HG03442 (cell line): ENCODE measurements at regions not wholly inside any gene's neighbourhood (a gene's known extent, or its start where the extent isn't known, plus 50 kb on each side); places are given as distances from the start of the nearest gene placed in this dataset.

Experiments used
- ATAC-seq: cut with Tn5 transposase; IDR thresholded peaks from one replicate; pipeline ENCODE4 v1.9.1; 2021; ENCODE audit warnings: mild to moderate bottlenecking, moderate library complexity; ENCODE audit not compliant: unreplicated experiment

GRCh38 chr2:236743039-236743920 is 173.7 kb downstream of the ACKR3 start:
- ATAC-seq = no peak

GRCh38 chr2:236743921-236744280 is 174.3 kb downstream of the ACKR3 start:
- no peak for ATAC-seq

GRCh38 chr2:236744281-236744705 is 174.7 kb downstream of the ACKR3 start:
- no peak for ATAC-seq

- ATAC-seq = no peak
Measured at GRCh38 chr2:236744716-236745115, 175.1 kb downstream of the ACKR3 start.

GRCh38 chr2:236745420-236746210 is 176.0 kb downstream of the ACKR3 start:
- ATAC-seq = no peak

- ATAC-seq = no peak
Measured at GRCh38 chr2:236746833-236747232, 177.2 kb downstream of the ACKR3 start.

- no peak for ATAC-seq
Measured at GRCh38 chr2:236747426-236747825, 177.8 kb downstream of the ACKR3 start.

GRCh38 chr2:236747925-236748324 is 178.3 kb downstream of the ACKR3 start:
- ATAC-seq = no peak

- ATAC-seq = no peak
Measured at GRCh38 chr2:236748385-236748784, 178.8 kb downstream of the ACKR3 start.

- no peak for ATAC-seq
Measured at GRCh38 chr2:236748801-236749200, 179.2 kb downstream of the ACKR3 start.

GRCh38 chr2:236749346-236749745 is 179.7 kb downstream of the ACKR3 start:
- ATAC-seq = no peak

GRCh38 chr2:236752096-236752495 is 182.5 kb downstream of the ACKR3 start:
- no peak for ATAC-seq

GRCh38 chr2:236753606-236754270 is 184.1 kb downstream of the ACKR3 start:
- ATAC-seq = no peak

- no peak for ATAC-seq
Measured at GRCh38 chr2:236754271-236754944, 184.8 kb downstream of the ACKR3 start.

- no peak for ATAC-seq
Measured at GRCh38 chr2:236755278-236755840, 185.7 kb downstream of the ACKR3 start.

- no peak for ATAC-seq
Measured at GRCh38 chr2:236758406-236758805, 188.8 kb downstream of the ACKR3 start.

- ATAC-seq = no peak
Measured at GRCh38 chr2:236760246-236760645, 190.6 kb downstream of the ACKR3 start.

GRCh38 chr2:236761358-236761757 is 191.7 kb downstream of the ACKR3 start:
- ATAC-seq = no peak

GRCh38 chr2:236762628-236763027 is 193.0 kb downstream of the ACKR3 start:
- no peak for ATAC-seq

- ATAC-seq = no peak
Measured at GRCh38 chr2:236763857-236764256, 194.2 kb downstream of the ACKR3 start.

- ATAC-seq = no peak
Measured at GRCh38 chr2:236764716-236765115, 195.1 kb downstream of the ACKR3 start.
